OCI-LY7 (cell line): ENCODE measurements at regions not wholly inside any gene's neighbourhood (a gene's known extent, or its start where the extent isn't known, plus 50 kb on each side); places are given as distances from the start of the nearest gene placed in this dataset.

Experiments
- BruUV-seq: library from RNA; stranded (reverse); fragments of 400-500 nt; replicated peaks from 2 replicates; lab custom pipeline; 2021; lab: Mats Ljungman, UMichigan
- CTCF ChIA-PET: fragments of 300-600 bp; sonication (Branson Sonifier 250); formaldehyde crosslinking; loops from one replicate; lab custom pipeline; 2022; ENCODE audit warnings: antibody characterized with exemption; ENCODE audit not compliant: unreplicated experiment; lab: Charles Lee
- POLR2A ChIA-PET: fragments of 300-600 bp; sonication (Branson Sonifier 250); formaldehyde crosslinking; loops from one replicate; lab custom pipeline; 2022; ENCODE audit warnings: antibody characterized with exemption; lab: Charles Lee
- DNase-seq: peaks from one replicate; pipeline ENCODE4 v3.0.0-alpha.2; 2015; ENCODE audit warnings: low spot score
- H2AFZ ChIP-seq: fragments of 200-600 bp; sonication (generic), shearing (Covaris generic); 2 replicates; pipeline ENCODE4 v1.6.1; 2014; ENCODE audit warnings: mild to moderate bottlenecking, antibody characterized with exemption, low read length, moderate library complexity
- H3K27ac ChIP-seq: fragments of 200-600 bp; sonication (generic); 2 replicates; pipeline ENCODE4 v1.5.1; 2014; ENCODE audit warnings: mixed run types, low read depth, mild to moderate bottlenecking, moderate library complexity, low read length, inconsistent platforms; ENCODE audit not compliant: poor library complexity, severe bottlenecking
- H3K36me3 ChIP-seq: fragments of 200-600 bp; sonication (generic); 2 replicates; pipeline ENCODE4 v1.6.1; 2014; ENCODE audit warnings: mild to moderate bottlenecking, antibody characterized with exemption, low read length, moderate library complexity, mixed read lengths; ENCODE audit not compliant: insufficient read depth
- H3K4me1 ChIP-seq: fragments of 200-600 bp; sonication (generic); 2 replicates; pipeline ENCODE4 v1.5.1; 2014; ENCODE audit warnings: mild to moderate bottlenecking, low read length; ENCODE audit not compliant: insufficient read depth, poor library complexity, severe bottlenecking
- H3K4me2 ChIP-seq: fragments of 200-600 bp; sonication (generic); 2 replicates; pipeline ENCODE4 v1.6.1; 2014; ENCODE audit warnings: mild to moderate bottlenecking, low read length
- H3K4me3 ChIP-seq: fragments of 200-600 bp; sonication (generic); 2 replicates; pipeline ENCODE4 v1.5.1; 2014; ENCODE audit warnings: mild to moderate bottlenecking, low read depth, low read length; ENCODE audit not compliant: poor library complexity, severe bottlenecking
- H3K79me2 ChIP-seq: fragments of 200-600 bp; sonication (generic); 2 replicates; pipeline ENCODE4 v1.6.1; 2016; ENCODE audit warnings: low read depth, mild to moderate bottlenecking, low read length, moderate library complexity, mixed read lengths; ENCODE audit not compliant: insufficient read depth
- H3K9me2 ChIP-seq: fragments of 200-600 bp; sonication (generic); 2 replicates; pipeline ENCODE4 v1.6.1; 2016; ENCODE audit warnings: mild to moderate bottlenecking, low read length, mixed read lengths; ENCODE audit not compliant: insufficient read depth
- H3K9me3 ChIP-seq: fragments of 200-600 bp; sonication (generic); 2 replicates; pipeline ENCODE4 v1.6.1; 2014; ENCODE audit warnings: mild to moderate bottlenecking, mixed run types, low read length, mixed read lengths
- H4K20me1 ChIP-seq: fragments of 200-600 bp; sonication (generic); 2 replicates; pipeline ENCODE4 v1.6.1; 2014; ENCODE audit warnings: mild to moderate bottlenecking, antibody characterized with exemption, low read length, moderate library complexity, mixed read lengths; ENCODE audit not compliant: insufficient read depth
- EZH2phosphoT487 ChIP-seq: fragments of 200-600 bp; sonication (generic); IDR thresholded peaks from 2 replicates; pipeline ENCODE4 v1.6.1; 2018; ENCODE audit warnings: low read depth, borderline replicate concordance, mild to moderate bottlenecking, mixed run types, antibody characterized with exemption, low read length, moderate library complexity, mixed read lengths
- intact Hi-C: fragments of 100-400 bp; cut with micrococcal nuclease; formaldehyde crosslinking; loops from one replicate; pipeline ENCODE4 v1.10.0; 2022; ENCODE audit not compliant: unreplicated experiment
- TF ChIP-seq, protein P1 (sequence below): fragments of 200-600 bp; sonication (generic); conservative IDR thresholded peaks from 2 replicates; pipeline ENCODE4 v1.5.1; 2014; ENCODE audit warnings: mild to moderate bottlenecking, antibody characterized with exemption, low read length, moderate library complexity, mixed read lengths

DNA sequence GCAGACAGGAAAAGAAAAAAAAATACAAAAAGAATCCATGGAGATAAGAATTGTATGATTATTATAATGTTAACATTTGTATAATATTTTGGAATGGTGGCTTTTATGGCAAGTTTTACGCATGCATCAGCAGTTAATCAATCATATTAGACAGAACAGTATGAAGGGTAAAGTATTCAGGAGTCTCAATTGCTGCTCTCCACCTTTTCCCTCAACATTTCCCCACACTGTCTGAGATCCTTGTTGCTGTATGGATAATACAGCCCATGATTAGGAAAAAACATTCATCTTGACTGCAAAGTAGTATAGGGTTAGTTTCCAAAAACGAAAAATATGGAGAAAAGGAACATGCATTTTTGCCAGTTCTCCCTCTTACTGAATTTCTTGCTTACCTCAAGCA lies 755.3 kb upstream of the ARPP21 start:
- Histone ChIP-seq H3K36me3 (no peaks in the 10 kb centered on the region), H3K4me2 (no peak overlapping the region), H3K4me1 (no peaks in the 10 kb centered on the region), H3K79me2 (no peaks in the 10 kb centered on the region), H2AFZ (no peak overlapping the region), H3K4me3 (no peak overlapping the region), H4K20me1 (no peaks in the 10 kb centered on the region), H3K9me3 (no peaks in the 10 kb centered on the region), H3K9me2 (no peaks in the 10 kb centered on the region), H3K27ac (no peak overlapping the region)
- TF ChIP-seq, protein P1, sequence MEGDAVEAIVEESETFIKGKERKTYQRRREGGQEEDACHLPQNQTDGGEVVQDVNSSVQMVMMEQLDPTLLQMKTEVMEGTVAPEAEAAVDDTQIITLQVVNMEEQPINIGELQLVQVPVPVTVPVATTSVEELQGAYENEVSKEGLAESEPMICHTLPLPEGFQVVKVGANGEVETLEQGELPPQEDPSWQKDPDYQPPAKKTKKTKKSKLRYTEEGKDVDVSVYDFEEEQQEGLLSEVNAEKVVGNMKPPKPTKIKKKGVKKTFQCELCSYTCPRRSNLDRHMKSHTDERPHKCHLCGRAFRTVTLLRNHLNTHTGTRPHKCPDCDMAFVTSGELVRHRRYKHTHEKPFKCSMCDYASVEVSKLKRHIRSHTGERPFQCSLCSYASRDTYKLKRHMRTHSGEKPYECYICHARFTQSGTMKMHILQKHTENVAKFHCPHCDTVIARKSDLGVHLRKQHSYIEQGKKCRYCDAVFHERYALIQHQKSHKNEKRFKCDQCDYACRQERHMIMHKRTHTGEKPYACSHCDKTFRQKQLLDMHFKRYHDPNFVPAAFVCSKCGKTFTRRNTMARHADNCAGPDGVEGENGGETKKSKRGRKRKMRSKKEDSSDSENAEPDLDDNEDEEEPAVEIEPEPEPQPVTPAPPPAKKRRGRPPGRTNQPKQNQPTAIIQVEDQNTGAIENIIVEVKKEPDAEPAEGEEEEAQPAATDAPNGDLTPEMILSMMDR: no peak
- TF ChIP-seq EZH2phosphoT487: no peak
- intact Hi-C loops: no loop called here
- no peak for DNase-seq
- ChIA-PET POLR2A (no interaction called here), CTCF (no interaction called here)
- no TSS peak for BruUV-seq

DNA sequence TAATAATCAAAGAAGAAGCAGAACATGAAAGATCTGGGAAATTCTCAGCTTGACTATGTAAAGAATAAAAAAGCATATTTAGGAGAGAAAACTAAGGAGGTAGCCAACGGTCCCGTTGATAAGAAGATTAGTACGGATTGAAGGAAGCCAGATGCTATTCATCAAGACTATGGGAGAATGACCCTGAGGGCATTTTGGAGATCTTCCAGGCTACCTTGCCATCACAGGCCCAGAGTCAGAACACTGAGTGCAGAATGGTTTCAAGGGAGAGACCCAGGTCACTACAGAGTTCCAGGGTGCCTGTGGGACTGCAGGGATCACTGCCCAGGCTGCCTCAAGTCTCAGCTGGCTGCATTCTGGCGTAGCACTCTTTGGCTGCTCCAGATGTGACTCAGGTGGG lies 752.9 kb upstream of the ARPP21 start:
- BruUV-seq: no TSS peak
- CTCF ChIA-PET: no interaction called here

DNA sequence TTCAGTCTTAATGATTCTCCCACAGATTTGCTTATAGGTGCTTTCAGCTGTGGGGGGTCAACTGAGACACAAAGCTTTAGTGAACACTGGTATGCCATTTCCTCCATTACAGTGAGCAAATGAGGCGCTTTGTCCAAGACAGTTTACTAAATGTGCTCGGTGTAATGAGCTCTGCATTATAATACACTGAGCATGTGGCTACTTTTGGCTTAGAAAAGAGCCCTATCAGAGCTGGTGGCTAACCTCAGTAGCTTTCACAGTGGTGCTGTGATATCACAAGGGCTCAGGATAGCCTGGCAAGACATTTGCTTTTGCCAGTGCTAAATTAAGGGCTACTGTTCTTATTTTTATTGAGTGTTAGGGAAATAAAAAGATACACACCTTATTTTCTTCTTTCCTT lies 749.7 kb upstream of the ARPP21 start:
- DNase-seq: no peak
- POLR2A ChIA-PET: interaction anchor here (0.6 kb wide), 1 partner anchor 586 kb away, joined by 3 read pairs; no protein-coding TSS in a partner anchor
- no peaks in the 10 kb centered on the region for H3K4me1 ChIP-seq
- no peak overlapping the region for H3K4me2 ChIP-seq
- no peak overlapping the region for H2AFZ ChIP-seq
- H4K20me1 ChIP-seq: no peaks in the 10 kb centered on the region
- no TSS peak for BruUV-seq
- H3K79me2 ChIP-seq: no peaks in the 10 kb centered on the region
- H3K9me2 ChIP-seq: no peaks in the 10 kb centered on the region
- intact Hi-C loops: no loop called here
- CTCF ChIA-PET: no interaction called here
- no peaks in the 10 kb centered on the region for H3K36me3 ChIP-seq
- H3K27ac ChIP-seq: no peak overlapping the region
- TF ChIP-seq EZH2phosphoT487: no peak
- TF ChIP-seq, protein P1: no peak
- H3K9me3 ChIP-seq: no peaks in the 10 kb centered on the region
- H3K4me3 ChIP-seq: no peak overlapping the region

More for the DNA sequence above, 752.9 kb upstream of the ARPP21 start:
- H3K4me1 ChIP-seq: no peaks in the 10 kb centered on the region
- H2AFZ ChIP-seq: no peak overlapping the region
- H3K79me2 ChIP-seq: no peaks in the 10 kb centered on the region
- H3K4me3 ChIP-seq: no peak overlapping the region
- intact Hi-C loops: no loop called here
- POLR2A ChIA-PET: interaction anchor here (0.8 kb wide), 1 partner anchor 14 kb away, joined by 4 read pairs; no protein-coding TSS in a partner anchor
- H4K20me1 ChIP-seq: no peaks in the 10 kb centered on the region
- DNase-seq: no peak
- TF ChIP-seq, protein P1: no peak
- no peaks in the 10 kb centered on the region for H3K9me3 ChIP-seq
- H3K4me2 ChIP-seq: no peak overlapping the region
- no peak overlapping the region for H3K27ac ChIP-seq
- H3K9me2 ChIP-seq: no peaks in the 10 kb centered on the region
- no peaks in the 10 kb centered on the region for H3K36me3 ChIP-seq
